ENCODE measurements at regions not wholly inside any gene's neighbourhood (a gene's known extent, or its start where the extent isn't known, plus 50 kb on each side); places are given as distances from the start of the nearest gene placed in this dataset.

DNA sequence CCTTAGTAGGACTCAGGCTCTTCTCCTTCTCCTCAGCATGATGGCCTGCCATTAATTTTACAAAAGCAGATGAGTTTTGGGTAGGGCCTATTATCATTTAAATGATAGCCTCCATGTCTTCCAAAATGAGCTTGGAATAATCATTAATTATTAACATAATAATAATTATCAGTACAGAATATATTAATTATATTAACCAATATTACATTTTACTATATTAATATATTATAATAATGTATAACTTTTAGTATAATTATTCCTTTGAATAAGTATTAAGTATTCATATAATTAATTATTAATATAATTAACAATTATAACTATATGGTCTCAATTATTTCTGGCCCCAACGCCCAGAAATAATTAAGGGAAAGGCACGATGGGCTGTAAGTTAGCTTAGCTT is 318.6 kb upstream of the ADGRL4 start:
- no peak for DNase-seq
- H3K36me3 ChIP-seq (ENCODE audit: control insufficient read depth, insufficient read depth, low read length): no peaks in the 10 kb centered on the region
- H3K4me3 ChIP-seq (ENCODE audit: low read depth, low read length): no peak overlapping the region
- intact Hi-C loops (cut with micrococcal nuclease; ENCODE audit: unreplicated experiment): no loop called here
- no peaks in the 10 kb centered on the region for H3K9me3 ChIP-seq
- no peaks in the 10 kb centered on the region for H3K27me3 Mint-ChIP-seq (ENCODE audit: insufficient read depth, unreplicated experiment)
- no peaks in the 10 kb centered on the region for H3K27me3 ChIP-seq (replicated peaks; ENCODE audit: control insufficient read depth, insufficient read depth, low read length)
- ChIA-PET CTCF (no interaction called here), POLR2A (no interaction called here)
- H3K36me3 Mint-ChIP-seq (ENCODE audit: insufficient read depth, unreplicated experiment): no peaks in the 10 kb centered on the region
- no peaks in the 10 kb centered on the region for H3K4me1 ChIP-seq
- no peak overlapping the region for H3K27ac Mint-ChIP-seq (ENCODE audit: unreplicated experiment)
- no TSS peak for BruUV-seq (replicated peaks)
- H3K4me1 Mint-ChIP-seq (ENCODE audit: low read depth, unreplicated experiment): no peaks in the 10 kb centered on the region
- no peaks in the 10 kb centered on the region for H3K9me3 Mint-ChIP-seq (ENCODE audit: unreplicated experiment)
- H3K4me3 Mint-ChIP-seq (ENCODE audit: unreplicated experiment): no peak overlapping the region
- TF ChIP-seq, protein P1, sequence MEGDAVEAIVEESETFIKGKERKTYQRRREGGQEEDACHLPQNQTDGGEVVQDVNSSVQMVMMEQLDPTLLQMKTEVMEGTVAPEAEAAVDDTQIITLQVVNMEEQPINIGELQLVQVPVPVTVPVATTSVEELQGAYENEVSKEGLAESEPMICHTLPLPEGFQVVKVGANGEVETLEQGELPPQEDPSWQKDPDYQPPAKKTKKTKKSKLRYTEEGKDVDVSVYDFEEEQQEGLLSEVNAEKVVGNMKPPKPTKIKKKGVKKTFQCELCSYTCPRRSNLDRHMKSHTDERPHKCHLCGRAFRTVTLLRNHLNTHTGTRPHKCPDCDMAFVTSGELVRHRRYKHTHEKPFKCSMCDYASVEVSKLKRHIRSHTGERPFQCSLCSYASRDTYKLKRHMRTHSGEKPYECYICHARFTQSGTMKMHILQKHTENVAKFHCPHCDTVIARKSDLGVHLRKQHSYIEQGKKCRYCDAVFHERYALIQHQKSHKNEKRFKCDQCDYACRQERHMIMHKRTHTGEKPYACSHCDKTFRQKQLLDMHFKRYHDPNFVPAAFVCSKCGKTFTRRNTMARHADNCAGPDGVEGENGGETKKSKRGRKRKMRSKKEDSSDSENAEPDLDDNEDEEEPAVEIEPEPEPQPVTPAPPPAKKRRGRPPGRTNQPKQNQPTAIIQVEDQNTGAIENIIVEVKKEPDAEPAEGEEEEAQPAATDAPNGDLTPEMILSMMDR (IDR thresholded peaks at IDR 0.05; ENCODE audit: insufficient read depth in 1 of 2, low read depth in 1 of 2, low read length in 1 of 2, severe bottlenecking in 1 of 2, unreplicated experiment in 1 of 2): no peak

DNA sequence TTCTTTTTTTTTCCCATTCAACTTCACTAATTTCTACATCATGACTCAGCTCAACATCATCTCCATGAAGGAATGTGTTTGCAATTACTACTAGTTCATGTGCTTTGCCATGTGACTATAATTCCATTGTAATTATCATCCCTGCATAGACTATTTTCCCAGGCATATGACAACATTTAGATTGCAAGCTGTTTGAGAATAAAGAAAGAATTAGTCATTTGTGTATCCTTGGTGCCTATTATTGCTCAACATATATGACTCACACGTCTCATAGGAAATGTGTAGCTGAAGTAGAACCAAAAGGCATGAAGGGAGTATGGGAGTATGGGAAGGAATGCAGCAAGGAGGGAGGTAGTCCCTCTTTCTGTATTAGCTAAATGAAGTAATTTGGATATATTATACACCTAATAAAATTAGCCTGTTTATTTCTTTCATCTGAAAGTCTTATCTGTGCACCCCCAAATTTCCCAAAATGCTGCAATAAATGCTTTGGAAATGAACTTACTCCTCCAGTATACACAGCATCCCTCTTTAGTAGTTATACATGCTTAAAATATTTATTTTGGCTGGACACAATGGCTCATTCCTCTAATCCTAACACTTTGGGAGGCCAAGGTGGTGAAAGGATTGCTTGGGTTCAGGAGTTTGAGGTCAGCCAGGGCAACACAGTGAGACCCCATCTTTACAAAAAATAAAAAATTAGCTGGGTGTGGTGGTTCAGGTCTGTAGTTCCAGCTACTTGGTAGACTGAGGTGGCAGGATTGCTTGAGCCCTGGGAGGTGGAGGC is 316.9 kb upstream of the ADGRL4 start:
- Histone ChIP-seq H3K9me3 (no peaks in the 10 kb centered on the region), H3K4me3 (ENCODE audit: low read depth, low read length) (no peak overlapping the region), H3K36me3 (ENCODE audit: control insufficient read depth, insufficient read depth, low read length) (no peaks in the 10 kb centered on the region), H3K4me1 (no peaks in the 10 kb centered on the region), H3K27me3 (replicated peaks; ENCODE audit: control insufficient read depth, insufficient read depth, low read length) (no peaks in the 10 kb centered on the region)
- Mint-ChIP-seq H3K36me3 (ENCODE audit: insufficient read depth, unreplicated experiment) (no peaks in the 10 kb centered on the region), H3K4me1 (ENCODE audit: low read depth, unreplicated experiment) (no peaks in the 10 kb centered on the region), H3K27me3 (ENCODE audit: insufficient read depth, unreplicated experiment) (no peaks in the 10 kb centered on the region), H3K4me3 (ENCODE audit: unreplicated experiment) (no peak overlapping the region), H3K27ac (ENCODE audit: unreplicated experiment) (no peak overlapping the region), H3K9me3 (ENCODE audit: unreplicated experiment) (no peaks in the 10 kb centered on the region)
- ChIA-PET POLR2A (no interaction called here), CTCF (no interaction called here)
- DNase-seq: no peak
- no TSS peak for BruUV-seq (replicated peaks)
- intact Hi-C loops (cut with micrococcal nuclease; ENCODE audit: unreplicated experiment): no loop called here
- TF ChIP-seq, protein P1 (IDR thresholded peaks at IDR 0.05; ENCODE audit: insufficient read depth in 1 of 2, low read depth in 1 of 2, low read length in 1 of 2, severe bottlenecking in 1 of 2, unreplicated experiment in 1 of 2): no peak

DNA sequence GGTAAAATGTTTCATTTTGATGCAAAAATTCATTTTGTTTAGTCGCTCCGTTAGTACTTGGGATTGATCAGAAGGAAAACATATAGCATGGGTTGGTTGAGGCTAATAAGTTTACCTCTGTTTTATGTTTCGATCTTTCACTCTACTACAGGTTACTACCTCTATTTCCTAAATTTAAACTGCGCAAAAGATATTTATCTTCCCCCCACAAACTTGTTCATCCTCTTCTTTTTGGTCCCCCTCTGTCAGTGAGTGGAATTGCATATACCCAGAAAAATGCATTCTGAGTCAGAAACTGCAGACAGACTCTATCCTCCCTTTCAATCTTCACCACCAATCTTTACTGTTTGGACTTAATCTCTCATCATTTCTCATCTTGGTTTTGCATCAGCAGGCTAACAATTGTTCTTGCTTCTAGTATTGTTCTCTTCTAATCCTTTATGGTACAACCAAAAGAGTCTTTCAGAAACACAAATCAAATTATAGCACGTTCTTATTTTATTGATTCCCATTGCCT is 316.0 kb upstream of the ADGRL4 start:
- Mint-ChIP-seq H3K36me3 (ENCODE audit: insufficient read depth, unreplicated experiment) (no peaks in the 10 kb centered on the region), H3K27me3 (ENCODE audit: insufficient read depth, unreplicated experiment) (no peaks in the 10 kb centered on the region), H3K9me3 (ENCODE audit: unreplicated experiment) (no peaks in the 10 kb centered on the region), H3K4me1 (ENCODE audit: low read depth, unreplicated experiment) (no peaks in the 10 kb centered on the region), H3K27ac (ENCODE audit: unreplicated experiment) (no peak overlapping the region), H3K4me3 (ENCODE audit: unreplicated experiment) (no peak overlapping the region)
- no peaks in the 10 kb centered on the region for H3K27me3 ChIP-seq (replicated peaks; ENCODE audit: control insufficient read depth, insufficient read depth, low read length)
- no peak for DNase-seq
- CTCF ChIA-PET: no interaction called here
- H3K36me3 ChIP-seq (ENCODE audit: control insufficient read depth, insufficient read depth, low read length): no peaks in the 10 kb centered on the region
- no TSS peak for BruUV-seq (replicated peaks)
- POLR2A ChIA-PET: no interaction called here
- TF ChIP-seq, protein P1 (IDR thresholded peaks at IDR 0.05; ENCODE audit: insufficient read depth in 1 of 2, low read depth in 1 of 2, low read length in 1 of 2, severe bottlenecking in 1 of 2, unreplicated experiment in 1 of 2): no peak
- no peaks in the 10 kb centered on the region for H3K9me3 ChIP-seq
- no peak overlapping the region for H3K4me3 ChIP-seq (ENCODE audit: low read depth, low read length)
- no peaks in the 10 kb centered on the region for H3K4me1 ChIP-seq
- intact Hi-C loops (cut with micrococcal nuclease; ENCODE audit: unreplicated experiment): no loop called here

All from Caco-2 (cell line).